ENCODE measurements at regions not wholly inside any gene's neighbourhood (a gene's known extent, or its start where the extent isn't known, plus 50 kb on each side); places are given as distances from the start of the nearest gene placed in this dataset.
"Not testable (repeated sequence)": the region's sequence is repeated elsewhere in the genome, so short reads cannot be mapped to it uniquely, and the experiment has no call there.

GRCh38 chr12:102645968-102646367 is 165.6 kb upstream of the IGF1 start:
- no peak for DNase-seq (ENCODE audit: low read depth in 4 of 6, low spot score in 6 of 6)
- Histone ChIP-seq H3K27me3 (ENCODE audit: control insufficient read depth, insufficient read depth, low read length) (no peaks in the 10 kb centered on the region), H3K4me3 (ENCODE audit: low read depth, low read length) (no peak overlapping the region), H3K9me3 (ENCODE audit: control insufficient read depth, insufficient read depth, low read length) (no peaks in the 10 kb centered on the region), H3K27ac (ENCODE audit: low read depth, low read length) (no peak overlapping the region), H3K36me3 (ENCODE audit: control insufficient read depth, insufficient read depth, low read length) (no peaks in the 10 kb centered on the region), H3K4me1 (ENCODE audit: control insufficient read depth, insufficient read depth, low read length) (no peaks in the 10 kb centered on the region)
- WGBS (ENCODE audit: insufficient coverage): no CpG with 5 or more reads among the region's 1 CpG

GRCh38 chr12:102643879-102644575 is 163.7 kb upstream of the IGF1 start:
- Histone ChIP-seq H3K27me3 (ENCODE audit: control insufficient read depth, insufficient read depth, low read length) (no peaks in the 10 kb centered on the region), H3K36me3 (ENCODE audit: control insufficient read depth, insufficient read depth, low read length) (no peaks in the 10 kb centered on the region), H3K4me1 (ENCODE audit: control insufficient read depth, insufficient read depth, low read length) (no peaks in the 10 kb centered on the region), H3K27ac (ENCODE audit: low read depth, low read length) (no peak overlapping the region), H3K4me3 (ENCODE audit: low read depth, low read length) (no peak overlapping the region), H3K9me3 (ENCODE audit: control insufficient read depth, insufficient read depth, low read length) (peaks cover 1% of the 10 kb centered on the region)
- no peak for DNase-seq (ENCODE audit: low read depth in 4 of 6, low spot score in 6 of 6)
- WGBS (ENCODE audit: insufficient coverage): 84% methylated on average over 2 of the region's 2 CpGs

- Histone ChIP-seq H3K36me3 (ENCODE audit: control insufficient read depth, insufficient read depth, low read length) (no peaks in the 10 kb centered on the region), H3K9me3 (ENCODE audit: control insufficient read depth, insufficient read depth, low read length) (peaks cover 1% of the 10 kb centered on the region), H3K4me1 (ENCODE audit: control insufficient read depth, insufficient read depth, low read length) (no peaks in the 10 kb centered on the region), H3K27ac (ENCODE audit: low read depth, low read length) (no peak overlapping the region), H3K4me3 (ENCODE audit: low read depth, low read length) (no peak overlapping the region), H3K27me3 (ENCODE audit: control insufficient read depth, insufficient read depth, low read length) (no peaks in the 10 kb centered on the region)
- 94% methylated on average over 2 of the region's 2 CpGs for WGBS (ENCODE audit: insufficient coverage)
- no peak for DNase-seq (ENCODE audit: low read depth in 4 of 6, low spot score in 6 of 6)
Observed at GRCh38 chr12:102642199-102642598, 161.8 kb upstream of the IGF1 start.

- H3K27me3 ChIP-seq (ENCODE audit: control insufficient read depth, insufficient read depth, low read length); H3K36me3 ChIP-seq (ENCODE audit: control insufficient read depth, insufficient read depth, low read length); H3K4me1 ChIP-seq (ENCODE audit: control insufficient read depth, insufficient read depth, low read length); DNase-seq (ENCODE audit: low read depth in 4 of 6, low spot score in 6 of 6); H3K4me3 ChIP-seq (ENCODE audit: low read depth, low read length); H3K9me3 ChIP-seq (ENCODE audit: control insufficient read depth, insufficient read depth, low read length); H3K27ac ChIP-seq (ENCODE audit: low read depth, low read length): not testable (repeated sequence)
- no CpG with 5 or more reads among the region's 1 CpG for WGBS (ENCODE audit: insufficient coverage)
Observed at GRCh38 chr12:102640658-102641057, 160.3 kb upstream of the IGF1 start.

- no peak overlapping the region for H3K27ac ChIP-seq (ENCODE audit: low read depth, low read length)
- peaks cover 1% of the 10 kb centered on the region for H3K9me3 ChIP-seq (ENCODE audit: control insufficient read depth, insufficient read depth, low read length)
- H3K27me3 ChIP-seq (ENCODE audit: control insufficient read depth, insufficient read depth, low read length): no peaks in the 10 kb centered on the region
- H3K4me3 ChIP-seq (ENCODE audit: low read depth, low read length): no peak overlapping the region
- H3K36me3 ChIP-seq (ENCODE audit: control insufficient read depth, insufficient read depth, low read length): no peaks in the 10 kb centered on the region
- WGBS (ENCODE audit: insufficient coverage): no CpG with 5 or more reads among the region's 1 CpG
- no peaks in the 10 kb centered on the region for H3K4me1 ChIP-seq (ENCODE audit: control insufficient read depth, insufficient read depth, low read length)
- DNase-seq (ENCODE audit: low read depth in 4 of 6, low spot score in 6 of 6): no peak
Observed at GRCh38 chr12:102638777-102639176, 158.4 kb upstream of the IGF1 start.

- Histone ChIP-seq H3K9me3 (ENCODE audit: control insufficient read depth, insufficient read depth, low read length) (peaks cover under 1% of the 10 kb centered on the region), H3K4me1 (ENCODE audit: control insufficient read depth, insufficient read depth, low read length) (no peaks in the 10 kb centered on the region), H3K4me3 (ENCODE audit: low read depth, low read length) (no peak overlapping the region), H3K36me3 (ENCODE audit: control insufficient read depth, insufficient read depth, low read length) (no peaks in the 10 kb centered on the region), H3K27ac (ENCODE audit: low read depth, low read length) (no peak overlapping the region), H3K27me3 (ENCODE audit: control insufficient read depth, insufficient read depth, low read length) (no peaks in the 10 kb centered on the region)
- no CpG with 5 or more reads among the region's 2 CpGs for WGBS (ENCODE audit: insufficient coverage)
- DNase-seq (ENCODE audit: low read depth in 4 of 6, low spot score in 6 of 6): no peak
Observed at GRCh38 chr12:102633981-102634605, 153.7 kb upstream of the IGF1 start.

GRCh38 chr12:102631274-102631673 is 150.9 kb upstream of the IGF1 start:
- DNase-seq (ENCODE audit: low read depth in 4 of 6, low spot score in 6 of 6): no peak
- Histone ChIP-seq H3K4me1 (ENCODE audit: control insufficient read depth, insufficient read depth, low read length) (no peaks in the 10 kb centered on the region), H3K27me3 (ENCODE audit: control insufficient read depth, insufficient read depth, low read length) (no peaks in the 10 kb centered on the region), H3K9me3 (ENCODE audit: control insufficient read depth, insufficient read depth, low read length) (peaks cover 2% of the 10 kb centered on the region), H3K4me3 (ENCODE audit: low read depth, low read length) (no peak overlapping the region), H3K36me3 (ENCODE audit: control insufficient read depth, insufficient read depth, low read length) (no peaks in the 10 kb centered on the region), H3K27ac (ENCODE audit: low read depth, low read length) (no peak overlapping the region)
- WGBS (ENCODE audit: insufficient coverage): 100% methylated on average over 1 of the region's 2 CpGs

- Histone ChIP-seq H3K9me3 (ENCODE audit: control insufficient read depth, insufficient read depth, low read length) (peaks cover 2% of the 10 kb centered on the region), H3K4me1 (ENCODE audit: control insufficient read depth, insufficient read depth, low read length) (no peaks in the 10 kb centered on the region), H3K27me3 (ENCODE audit: control insufficient read depth, insufficient read depth, low read length) (no peaks in the 10 kb centered on the region), H3K36me3 (ENCODE audit: control insufficient read depth, insufficient read depth, low read length) (no peaks in the 10 kb centered on the region), H3K27ac (ENCODE audit: low read depth, low read length) (no peak overlapping the region), H3K4me3 (ENCODE audit: low read depth, low read length) (no peak overlapping the region)
- DNase-seq (ENCODE audit: low read depth in 4 of 6, low spot score in 6 of 6): no peak
- 100% methylated on average over 1 of the region's 1 CpG for WGBS (ENCODE audit: insufficient coverage)
Observed at GRCh38 chr12:102629262-102629888, 149.0 kb upstream of the IGF1 start.

- H3K36me3 ChIP-seq (ENCODE audit: control insufficient read depth, insufficient read depth, low read length): no peaks in the 10 kb centered on the region
- no CpG with 5 or more reads among the region's 1 CpG for WGBS (ENCODE audit: insufficient coverage)
- DNase-seq (ENCODE audit: low read depth in 4 of 6, low spot score in 6 of 6): no peak
- no peaks in the 10 kb centered on the region for H3K27me3 ChIP-seq (ENCODE audit: control insufficient read depth, insufficient read depth, low read length)
- peaks cover 2% of the 10 kb centered on the region for H3K9me3 ChIP-seq (ENCODE audit: control insufficient read depth, insufficient read depth, low read length)
- H3K4me3 ChIP-seq (ENCODE audit: low read depth, low read length): no peak overlapping the region
- H3K27ac ChIP-seq (ENCODE audit: low read depth, low read length): no peak overlapping the region
- H3K4me1 ChIP-seq (ENCODE audit: control insufficient read depth, insufficient read depth, low read length): no peaks in the 10 kb centered on the region
Observed at GRCh38 chr12:102625819-102626218, 145.5 kb upstream of the IGF1 start.

GRCh38 chr12:102622618-102623017 is 142.3 kb upstream of the IGF1 start:
- Histone ChIP-seq H3K9me3 (ENCODE audit: control insufficient read depth, insufficient read depth, low read length) (no peaks in the 10 kb centered on the region), H3K27ac (ENCODE audit: low read depth, low read length) (no peak overlapping the region), H3K4me3 (ENCODE audit: low read depth, low read length) (no peak overlapping the region), H3K36me3 (ENCODE audit: control insufficient read depth, insufficient read depth, low read length) (no peaks in the 10 kb centered on the region), H3K4me1 (ENCODE audit: control insufficient read depth, insufficient read depth, low read length) (no peaks in the 10 kb centered on the region), H3K27me3 (ENCODE audit: control insufficient read depth, insufficient read depth, low read length) (no peaks in the 10 kb centered on the region)
- WGBS (ENCODE audit: insufficient coverage): no CpG with 5 or more reads among the region's 2 CpGs
- DNase-seq (ENCODE audit: low read depth in 4 of 6, low spot score in 6 of 6): no peak
